NCI-H1694 (cell line): ENCODE measurements at regions not wholly inside any gene's neighbourhood (a gene's known extent, or its start where the extent isn't known, plus 50 kb on each side); places are given as distances from the start of the nearest gene placed in this dataset.

Experiments used
- DNase-seq: peaks from one replicate; lab custom pipeline; 2025; lab: John Stamatoyannopoulos, UW

GRCh38 chr14:84003346-84003745 is 1526.6 kb upstream of the FLRT2 start:
- DNase-seq: no peak

GRCh38 chr14:84006643-84007155 is 1523.2 kb upstream of the FLRT2 start:
- no peak for DNase-seq

DNA sequence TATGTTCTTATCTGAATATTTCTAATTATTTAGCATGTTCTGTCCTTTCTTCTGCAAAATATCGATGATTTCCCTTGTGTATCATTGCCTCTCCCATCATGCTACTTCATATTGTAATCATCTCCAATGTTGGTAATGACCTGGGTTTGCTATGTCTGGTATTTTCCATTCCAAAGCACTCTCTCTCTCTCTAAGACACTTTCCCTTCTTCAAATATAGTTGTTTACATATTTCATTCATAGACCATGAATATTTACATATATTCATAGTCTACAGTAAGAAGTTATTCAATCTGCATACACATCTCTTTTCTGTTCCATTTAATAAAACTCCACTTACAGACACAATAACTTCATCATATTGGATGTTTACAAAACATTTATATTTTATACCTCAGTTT is 1516.5 kb upstream of the FLRT2 start:
- no peak for DNase-seq

- no peak for DNase-seq
Measured at GRCh38 chr14:84017495-84017894, 1512.4 kb upstream of the FLRT2 start.

DNA sequence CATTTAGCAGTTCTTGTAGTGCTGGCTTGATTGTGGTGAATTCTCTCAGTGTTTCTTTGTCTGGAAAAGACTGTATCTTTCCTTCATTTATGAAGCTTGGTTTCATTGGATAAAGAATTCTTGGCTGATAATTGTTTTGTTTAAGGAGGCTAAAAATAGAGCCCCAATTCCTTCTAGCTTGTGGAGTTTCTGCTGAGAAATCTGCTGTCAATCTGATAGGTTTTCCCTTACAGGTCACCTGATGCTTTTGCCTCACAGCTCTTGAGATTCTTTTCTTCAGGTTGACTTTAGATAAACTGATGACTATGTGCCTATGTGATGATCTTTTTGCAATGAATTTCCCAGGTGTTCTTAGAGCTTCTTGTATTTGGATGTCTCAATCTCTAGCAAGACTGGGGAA is 1508.5 kb upstream of the FLRT2 start:
- no peak for DNase-seq

DNA sequence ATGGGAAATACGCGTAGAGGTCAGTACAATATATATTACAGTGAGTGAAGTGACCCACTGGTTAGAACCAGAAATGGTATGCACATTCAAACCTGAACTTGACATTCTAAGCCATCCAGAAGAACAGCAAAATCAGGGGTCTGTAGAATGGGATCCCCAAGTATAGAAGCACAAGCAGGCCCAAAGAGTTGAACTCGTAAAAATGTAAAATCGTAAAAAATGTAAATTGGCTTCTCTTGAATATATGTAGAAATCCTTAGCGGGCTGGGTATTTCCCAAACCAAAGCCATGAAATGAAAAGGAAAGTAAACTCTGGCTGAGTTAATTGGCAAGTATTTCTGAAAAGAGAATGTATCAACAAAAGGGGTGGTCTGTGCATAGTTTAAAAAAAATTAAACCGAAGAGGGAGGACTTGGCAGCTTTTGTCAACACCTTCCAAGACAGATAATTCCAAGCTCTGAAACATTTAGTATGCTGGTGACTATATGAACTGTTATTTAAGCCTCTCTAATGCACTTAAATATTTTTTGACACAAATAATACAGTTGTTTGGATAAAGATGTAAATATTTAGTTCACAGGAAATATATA is 1505.6 kb upstream of the FLRT2 start:
- no peak for DNase-seq

DNA sequence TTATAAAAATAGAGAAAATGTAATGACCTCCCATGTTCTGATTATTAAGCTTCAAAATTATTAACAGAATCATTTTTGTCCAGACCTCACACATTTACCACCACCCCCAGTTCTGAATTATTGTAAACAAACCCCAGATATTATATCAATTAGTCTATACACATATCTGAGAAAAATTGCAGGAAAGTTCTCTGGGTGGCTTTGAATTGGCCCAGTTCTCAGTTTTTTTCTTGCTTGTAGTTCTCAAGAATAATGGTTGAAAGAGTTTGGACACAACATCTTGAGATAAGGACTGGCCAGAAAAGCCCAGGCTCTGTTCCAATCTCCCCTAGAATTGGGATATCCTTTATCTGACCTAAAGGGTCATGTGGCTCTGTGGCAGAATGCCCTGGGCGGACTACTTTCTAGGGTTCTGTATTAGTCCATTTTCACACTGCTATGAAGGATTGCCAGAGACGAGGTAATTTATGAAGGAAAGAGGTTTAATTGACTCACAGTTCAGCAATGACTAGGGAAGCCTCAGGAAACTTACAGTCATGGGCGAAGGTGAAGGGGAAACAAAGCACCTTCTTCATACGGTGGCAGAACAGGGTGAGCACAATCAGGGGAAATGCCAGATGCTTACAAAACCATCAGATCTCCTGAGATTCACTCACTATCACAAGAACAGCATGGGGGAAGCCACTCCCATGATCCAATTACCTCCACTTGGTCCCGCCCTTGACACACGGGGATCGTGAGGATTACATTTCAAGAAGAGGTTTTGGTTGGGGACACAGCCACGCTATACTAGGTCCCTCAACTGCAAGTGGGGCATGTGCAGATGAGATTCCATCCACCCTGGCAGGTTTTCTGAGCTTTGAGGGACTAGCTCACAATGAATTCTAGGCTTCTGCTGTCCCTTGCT is 1504.6 kb upstream of the FLRT2 start:
- no peak for DNase-seq

- DNase-seq: no peak
Measured at GRCh38 chr14:84027351-84027750, 1502.6 kb upstream of the FLRT2 start.

DNA sequence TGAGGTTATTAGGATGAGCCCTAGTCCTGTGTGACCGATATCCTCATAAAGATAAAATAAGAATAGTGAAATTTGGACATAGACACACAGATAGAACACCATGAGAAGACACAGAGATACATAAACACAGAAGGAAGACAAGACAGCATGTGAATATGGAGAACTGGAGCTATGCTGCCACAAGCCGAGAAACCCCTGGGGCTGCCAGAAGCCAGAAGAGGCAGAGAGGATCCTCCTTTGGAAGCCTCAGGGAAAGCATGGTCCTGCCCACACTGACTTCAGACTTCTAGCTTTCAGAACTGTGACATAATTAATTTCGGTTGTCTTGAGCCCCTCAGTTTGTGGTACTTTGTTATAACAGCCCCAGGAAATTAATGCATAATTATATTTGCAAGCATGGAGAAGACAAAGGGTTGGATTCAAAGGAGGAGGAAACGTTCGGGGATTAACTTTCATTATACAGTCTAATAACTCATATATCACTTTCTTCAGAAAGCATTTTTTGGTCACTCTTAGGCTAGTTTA is 1501.8 kb upstream of the FLRT2 start:
- no peak for DNase-seq

DNA sequence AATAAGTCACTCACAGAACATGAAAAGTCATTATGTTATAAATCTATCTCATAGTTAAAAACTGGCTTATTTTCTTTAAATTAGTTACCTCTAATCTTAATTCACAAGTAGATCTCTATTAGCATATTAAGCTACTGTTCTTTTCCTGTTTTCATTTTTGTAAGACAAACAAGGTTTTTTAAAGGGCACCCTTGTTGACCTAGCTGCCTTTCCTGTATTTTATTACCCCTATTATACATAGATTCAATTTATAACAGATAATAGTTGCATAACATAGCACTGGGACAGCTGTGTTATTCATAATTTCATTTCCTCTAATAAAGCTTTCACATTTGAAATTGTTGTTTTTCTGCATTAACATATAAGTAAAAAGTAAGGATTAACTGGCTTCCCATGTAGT is 1500.7 kb upstream of the FLRT2 start:
- no peak for DNase-seq

DNA sequence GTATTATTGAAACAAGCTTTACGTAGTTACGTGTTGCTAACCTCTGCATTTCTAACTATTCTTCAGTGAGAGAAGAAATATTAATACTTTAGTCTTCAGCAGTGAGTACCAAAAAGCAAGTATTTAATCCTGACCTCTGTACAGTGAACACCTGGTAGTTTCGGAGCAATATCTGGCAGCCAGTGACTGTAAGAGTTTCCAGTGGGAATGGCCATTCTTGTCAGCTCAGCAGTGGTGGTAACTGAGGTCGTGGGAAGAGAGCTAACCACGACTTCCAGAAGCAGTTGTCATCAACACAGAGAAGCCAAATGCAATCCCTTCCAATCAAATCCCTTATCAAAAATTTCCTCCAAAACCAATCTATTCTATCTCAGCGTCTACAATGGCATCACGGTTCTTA is 1500.2 kb upstream of the FLRT2 start:
- no peak for DNase-seq

- no peak for DNase-seq
Measured at GRCh38 chr14:84036840-84037239, 1493.1 kb upstream of the FLRT2 start.

DNA sequence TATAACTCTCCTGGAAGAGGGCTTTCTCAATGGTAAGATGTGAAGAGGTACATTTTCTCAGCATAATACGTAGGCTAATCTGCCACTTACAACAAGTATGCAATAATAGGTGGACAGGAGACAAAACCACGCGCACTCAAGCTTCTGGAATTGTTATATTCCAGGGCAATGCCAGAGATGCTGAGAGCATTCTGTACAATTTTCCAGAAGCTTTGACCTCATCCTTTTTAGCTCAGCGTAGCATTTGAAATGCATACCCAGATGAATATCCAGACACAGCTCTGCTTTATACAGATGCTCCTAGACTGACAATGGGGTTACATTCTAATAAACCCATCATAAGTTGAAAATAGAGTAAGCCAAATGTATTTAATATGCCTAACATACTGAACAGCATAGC is 1492.4 kb upstream of the FLRT2 start:
- DNase-seq: no peak

DNA sequence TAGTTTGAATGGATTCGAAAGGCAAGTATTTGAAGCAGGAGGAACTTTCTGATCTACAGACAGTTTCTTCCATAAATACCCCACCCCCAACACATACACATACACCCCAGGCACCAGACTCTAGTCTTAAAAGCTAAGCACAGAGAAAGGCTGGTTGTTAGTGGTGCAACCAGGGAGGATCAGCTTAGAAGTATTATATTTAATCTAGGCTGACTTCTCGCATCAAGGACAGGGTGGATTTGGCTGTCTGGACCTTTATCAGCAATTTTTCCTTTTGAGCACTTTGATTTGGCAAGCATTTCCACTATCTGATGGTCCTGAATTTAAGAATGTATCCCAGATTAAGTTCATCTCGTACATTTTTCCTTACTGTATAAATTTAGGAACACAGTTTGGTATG is 1489.8 kb upstream of the FLRT2 start:
- no peak for DNase-seq

DNA sequence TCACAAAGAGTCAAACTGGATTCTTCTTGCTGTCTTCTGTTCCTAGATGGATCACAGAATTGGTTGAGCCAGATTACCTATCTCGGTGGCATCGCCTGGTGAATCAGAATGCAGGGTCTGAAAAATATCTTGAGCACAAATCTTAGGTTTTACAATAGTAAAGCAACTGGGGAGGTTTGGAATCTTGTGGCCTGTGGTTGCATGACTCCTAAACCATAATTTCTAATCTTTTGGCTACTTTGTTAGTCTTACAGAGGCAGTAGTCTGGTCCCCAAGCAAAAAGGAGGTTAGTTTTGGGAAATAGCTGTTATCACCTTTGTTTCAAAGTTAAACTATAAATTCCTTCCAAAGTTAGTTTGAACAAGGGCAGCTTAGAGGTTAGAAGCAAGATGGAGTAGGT is 1488.5 kb upstream of the FLRT2 start:
- no peak for DNase-seq

DNA sequence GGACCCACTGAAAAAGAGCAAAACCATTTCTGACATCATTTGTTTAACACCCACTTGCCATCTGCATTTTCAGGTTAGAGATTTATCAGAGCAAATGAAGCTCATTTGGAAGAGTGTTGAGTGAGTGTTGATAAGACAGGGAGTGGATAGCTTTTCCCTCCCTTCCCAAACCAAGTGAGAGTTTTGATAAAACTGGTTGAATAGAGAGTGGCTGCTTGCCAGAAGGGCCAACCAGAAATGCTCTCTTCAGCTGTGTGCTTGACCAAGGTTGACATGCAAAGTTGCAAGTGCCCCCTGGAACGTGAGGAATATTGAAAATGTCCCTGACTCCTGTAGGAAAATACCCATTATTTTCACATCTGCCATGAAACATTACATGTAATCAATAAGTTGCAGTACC is 1487.0 kb upstream of the FLRT2 start:
- DNase-seq: no peak

DNA sequence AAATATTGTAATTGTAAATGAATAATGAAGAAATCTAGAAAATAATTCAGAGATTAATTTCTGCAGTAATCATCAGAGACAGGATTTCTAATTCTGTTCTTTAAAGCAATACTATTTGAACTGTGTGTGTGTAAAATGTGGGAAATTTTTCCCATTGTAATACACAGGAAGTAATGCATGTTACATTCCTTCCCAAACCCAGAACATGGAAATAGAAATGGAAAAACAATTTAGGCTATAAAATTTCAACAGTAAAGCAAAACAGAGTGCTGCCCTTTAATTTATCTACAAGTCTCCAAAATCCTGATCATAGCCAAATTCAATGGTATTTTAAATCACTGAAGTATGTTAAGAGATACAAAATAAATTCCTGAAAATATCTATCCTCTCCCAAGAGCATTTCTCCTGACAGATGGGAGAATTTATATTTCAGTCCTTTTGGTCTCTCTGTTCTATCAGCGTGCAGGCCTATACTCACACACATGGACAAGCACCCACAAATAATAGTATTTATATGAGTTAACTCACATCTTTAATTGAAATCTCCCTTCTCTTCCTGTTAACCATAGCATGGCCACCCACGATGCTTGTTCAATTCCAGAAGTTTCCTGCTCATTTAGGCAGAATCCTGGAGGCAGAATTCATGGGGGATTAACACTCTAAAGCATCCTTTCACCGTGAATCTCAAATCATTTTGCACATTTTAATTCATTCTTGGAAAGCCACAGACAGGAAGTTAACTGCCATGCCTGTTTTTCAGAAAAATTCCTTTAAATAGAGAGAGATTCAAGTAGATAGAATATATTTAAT is 1465.4 kb upstream of the FLRT2 start:
- no peak for DNase-seq

GRCh38 chr14:84065811-84066210 is 1464.1 kb upstream of the FLRT2 start:
- no peak for DNase-seq

DNA sequence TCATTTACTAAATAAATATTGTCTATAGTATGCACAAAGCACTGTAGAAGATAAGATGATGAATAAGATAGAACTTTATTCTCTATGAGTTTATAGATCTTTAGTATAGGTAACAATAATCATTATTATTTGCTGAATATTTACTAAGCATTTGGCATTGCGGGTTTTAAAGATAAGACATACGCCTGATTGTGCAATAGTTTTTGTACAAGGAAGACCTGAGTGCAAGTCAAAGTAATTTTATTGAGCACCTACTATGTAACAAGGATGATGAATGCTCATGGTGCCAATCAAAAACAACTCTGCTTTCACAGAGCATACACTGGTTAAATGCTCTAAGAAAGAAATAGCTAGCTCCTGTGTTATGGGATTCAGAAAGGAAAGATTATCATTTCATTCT is 1461.7 kb upstream of the FLRT2 start:
- no peak for DNase-seq

- DNase-seq: no peak
Measured at GRCh38 chr14:84071061-84071460, 1458.9 kb upstream of the FLRT2 start.

- no peak for DNase-seq
Measured at GRCh38 chr14:84074626-84075025, 1455.3 kb upstream of the FLRT2 start.

DNA sequence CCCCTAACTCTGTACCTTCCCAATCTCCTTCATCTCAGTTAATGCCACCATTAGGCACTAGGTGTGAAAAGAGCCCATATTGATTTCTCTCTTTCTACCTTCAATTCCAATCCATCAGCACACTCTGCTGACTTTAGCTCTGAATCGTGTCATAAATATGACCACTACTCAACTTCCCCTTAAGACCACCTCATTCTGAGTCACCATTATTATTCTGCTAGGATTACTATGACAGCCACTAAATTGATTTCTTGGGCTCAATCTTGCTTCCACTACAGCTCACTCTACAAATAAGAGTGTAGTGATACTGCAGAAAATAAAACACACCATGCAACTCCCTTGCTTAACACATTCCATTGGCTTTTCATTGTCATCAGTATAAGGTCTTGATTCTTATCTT is 1449.0 kb upstream of the FLRT2 start:
- no peak for DNase-seq
